ENCODE measurements at regions not wholly inside any gene's neighbourhood (a gene's known extent, or its start where the extent isn't known, plus 50 kb on each side); places are given as distances from the start of the nearest gene placed in this dataset.
A peak's percentile ranks its signal among the peaks of the same experiment; 100 is the strongest.

DNA sequence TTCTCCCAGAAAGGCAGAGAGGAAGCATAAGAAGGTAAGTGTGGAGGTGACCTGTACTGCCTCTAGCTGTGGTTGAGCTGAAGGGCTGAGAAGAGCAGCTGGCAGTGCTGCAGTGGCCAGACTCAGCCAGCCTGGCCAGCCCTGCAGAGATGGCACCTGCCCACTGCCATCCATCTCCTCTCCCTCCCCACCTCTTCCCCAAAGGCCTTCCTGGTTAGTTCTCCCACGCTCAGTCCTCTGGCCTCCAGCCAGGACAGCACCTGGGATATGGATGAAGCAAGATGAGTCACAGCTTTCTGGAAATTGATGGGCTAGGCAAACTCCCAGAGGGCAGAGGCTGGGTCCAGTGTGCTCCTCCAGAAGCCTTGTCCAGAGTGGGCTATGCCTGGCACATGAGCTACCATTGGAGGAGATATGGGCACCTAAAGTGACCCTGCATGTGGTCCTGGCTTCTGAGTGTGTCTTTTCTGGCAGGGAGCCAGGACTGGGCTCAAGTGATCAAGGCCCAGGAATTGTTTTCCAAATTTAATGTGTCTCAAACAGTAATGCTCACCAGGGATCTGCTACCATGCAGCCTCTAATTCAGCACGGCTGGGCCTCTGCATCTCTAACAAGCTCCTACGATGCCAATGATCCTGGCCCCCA, 81.0 kb upstream of the CACUL1 start:
- DNase-seq (ENCODE audit: low read depth) = no peak

DNA sequence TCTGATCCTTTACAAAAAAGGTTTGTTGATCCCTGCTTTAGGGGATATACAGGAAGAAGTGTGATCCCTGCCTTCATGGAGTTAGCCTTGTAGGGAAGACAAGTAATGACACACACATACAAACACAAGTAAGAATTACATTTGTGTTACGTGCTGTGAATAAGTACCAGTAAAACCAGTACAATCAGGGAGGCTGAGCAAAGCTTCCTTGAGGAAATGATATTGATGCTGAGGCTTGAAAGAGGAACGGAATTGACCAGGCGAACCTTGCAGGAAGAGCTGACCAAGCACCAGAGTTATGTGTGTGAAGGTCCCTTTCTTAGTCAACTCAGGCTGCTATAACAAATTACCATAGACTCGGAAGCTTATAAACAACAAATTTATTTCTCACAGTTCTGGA, 83.6 kb upstream of the CACUL1 start:
- no peak for DNase-seq (ENCODE audit: low read depth)

DNA sequence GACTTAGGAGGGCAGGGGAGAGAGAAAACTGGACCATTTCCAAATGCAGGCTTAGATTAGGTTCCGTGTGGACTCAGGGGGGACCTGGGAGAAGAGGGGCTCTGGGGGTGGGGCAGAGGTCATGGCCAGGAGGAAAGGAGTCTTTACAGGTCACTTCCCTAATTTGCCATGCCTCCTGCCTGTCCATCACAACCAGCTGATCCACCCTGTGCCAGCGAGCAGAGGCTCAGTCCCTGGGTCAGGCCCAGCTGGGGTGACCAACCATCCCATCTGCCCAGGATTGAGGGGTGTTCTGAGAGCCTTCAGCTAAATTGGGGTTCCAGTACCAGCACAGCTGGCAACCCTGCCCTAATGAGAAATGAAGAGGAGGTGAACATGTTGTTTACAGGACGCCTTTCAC, 84.6 kb upstream of the CACUL1 start:
- DNase-seq (ENCODE audit: low read depth) = no peak

DNA sequence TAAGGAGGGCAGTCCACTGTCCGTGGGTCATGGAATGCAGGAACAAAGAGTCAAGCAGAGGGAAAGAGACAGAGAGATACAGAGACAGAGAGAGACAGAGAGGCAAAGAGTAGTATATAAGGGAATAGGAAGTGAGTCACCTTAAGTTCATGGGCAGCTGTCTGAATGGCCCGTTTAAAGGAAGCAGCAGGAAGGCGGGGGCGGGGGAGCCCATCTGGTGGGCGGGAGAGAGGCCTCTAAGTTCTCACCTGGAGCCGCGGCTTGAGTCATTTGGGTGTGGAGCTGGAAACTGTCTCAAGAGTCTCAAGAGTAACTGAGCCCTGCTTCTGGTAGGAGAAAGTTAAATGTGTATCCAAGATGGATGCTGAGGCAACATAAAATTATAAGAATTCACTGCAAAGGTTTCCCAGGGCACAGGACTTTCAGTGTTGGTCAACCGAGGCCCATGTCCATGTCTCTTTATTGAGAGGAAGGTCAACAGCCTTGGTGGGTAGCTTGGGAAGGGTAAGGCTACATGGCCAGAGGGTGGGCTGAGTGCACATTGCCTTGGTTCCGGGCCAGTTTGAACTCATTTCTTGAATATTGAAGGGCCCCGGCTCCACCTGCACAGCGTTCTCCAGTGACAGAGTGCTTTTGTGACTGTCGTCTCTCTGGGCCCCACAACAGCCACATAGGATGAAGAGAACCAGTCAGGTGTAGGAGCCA, 85.5 kb upstream of the CACUL1 start:
- no peak for DNase-seq (ENCODE audit: low read depth)

DNA sequence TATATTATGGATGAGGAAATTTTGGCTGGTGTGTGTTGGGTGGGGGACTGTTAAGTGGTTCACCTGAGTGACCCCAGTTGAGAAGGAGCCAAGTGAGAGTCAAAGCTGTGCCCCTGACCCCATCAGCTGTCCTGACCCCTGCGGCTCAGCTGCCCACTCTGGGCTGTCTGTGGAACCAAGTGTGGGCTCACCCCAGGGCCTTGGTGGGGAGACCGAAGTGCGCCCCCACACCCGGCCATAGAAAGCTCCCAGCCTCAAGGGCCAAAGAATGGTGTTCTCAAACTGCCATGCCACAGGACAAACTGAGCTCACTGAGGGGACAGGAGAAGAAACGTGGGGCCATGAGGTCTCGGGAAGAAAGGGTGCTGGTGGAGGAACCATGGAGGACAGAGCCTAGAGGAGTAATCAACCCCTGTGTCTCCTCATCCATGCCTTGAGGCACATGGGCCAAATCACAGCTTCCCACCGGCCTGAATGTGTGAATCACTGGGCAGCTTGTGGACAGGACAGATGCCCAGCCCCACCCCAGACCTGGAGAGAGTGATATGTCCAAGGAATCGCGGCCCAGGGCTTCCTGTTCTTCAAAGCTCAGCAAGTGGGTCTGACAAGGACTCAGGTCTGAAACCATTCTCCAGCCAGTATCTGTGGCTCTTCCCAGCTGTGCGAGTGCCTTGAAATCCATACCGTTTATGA, 86.2 kb upstream of the CACUL1 start:
- DNase-seq (ENCODE audit: low read depth) = no peak

DNA sequence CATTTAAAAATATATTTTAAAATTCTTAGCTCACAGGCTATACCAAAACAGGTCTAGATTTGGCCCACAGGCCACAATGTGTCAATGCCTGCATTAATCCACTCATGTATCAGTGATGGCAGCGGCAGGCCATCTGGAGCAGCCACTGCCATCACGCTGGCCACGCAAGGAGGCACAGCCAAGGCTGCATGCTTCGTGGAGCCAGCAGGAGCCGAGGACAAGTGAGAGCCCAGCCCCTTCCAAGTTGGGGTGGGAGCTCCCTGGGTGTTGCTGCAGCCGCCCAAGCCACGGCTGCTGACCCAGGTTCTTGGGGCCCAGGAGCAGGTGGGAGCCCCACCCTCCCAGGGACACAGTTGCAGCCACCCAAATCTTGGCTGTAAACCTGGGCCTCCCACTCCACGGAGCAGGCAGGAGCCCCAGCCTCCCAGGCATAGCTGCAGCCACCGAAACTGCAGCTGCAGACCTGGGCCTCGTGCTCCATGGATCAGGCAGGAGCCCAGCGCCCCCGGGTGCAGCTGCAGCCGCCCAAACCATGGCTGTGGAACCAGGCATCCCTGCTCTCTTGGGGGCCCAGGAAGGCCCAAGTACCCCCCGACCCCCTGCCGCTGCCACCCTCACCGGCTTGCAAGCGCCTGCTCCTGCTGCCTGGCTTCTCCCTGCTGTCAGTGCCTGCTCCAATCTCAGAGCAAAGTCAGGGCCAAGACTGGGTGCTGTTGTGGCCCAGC, 87.3 kb upstream of the CACUL1 start:
- DNase-seq (ENCODE audit: low read depth) = no peak

DNA sequence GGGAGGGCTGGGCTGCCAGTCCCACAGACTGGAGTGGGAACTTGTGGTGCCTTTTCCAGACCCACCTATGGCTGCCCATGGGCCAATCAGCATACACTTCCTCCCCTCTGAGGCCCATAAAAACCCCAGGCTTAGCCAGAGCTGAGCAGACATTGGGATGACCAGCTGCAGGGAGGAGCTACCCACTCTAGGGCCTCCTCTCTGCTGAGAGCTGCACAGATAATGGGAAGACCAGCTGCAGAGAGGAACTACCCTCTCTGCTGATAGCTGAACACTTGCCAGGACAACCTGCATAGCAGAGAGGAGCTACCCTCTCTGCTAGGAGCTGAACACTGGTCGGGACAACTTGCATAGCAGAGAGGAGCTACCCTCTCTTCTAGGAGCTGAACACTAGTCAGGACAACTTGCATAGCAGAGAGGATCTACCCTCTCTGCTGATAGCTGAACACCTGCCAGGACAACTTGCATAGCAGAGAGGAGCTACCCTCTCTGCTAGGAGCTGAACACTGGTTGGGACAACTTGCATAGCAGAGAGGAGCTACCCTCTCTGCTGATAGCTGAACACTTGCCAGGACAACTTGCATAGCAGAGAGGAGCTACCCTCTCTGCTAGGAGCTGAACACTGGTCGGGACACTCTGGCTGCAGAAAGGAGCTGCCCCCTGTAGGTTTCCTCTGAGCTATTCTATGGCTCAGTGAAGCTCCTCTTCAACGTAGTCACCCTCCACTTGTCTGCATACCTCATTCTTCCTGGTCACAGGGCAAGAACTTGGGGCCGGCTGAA, 88.3 kb upstream of the CACUL1 start:
- no peak for DNase-seq (ENCODE audit: low read depth)

DNA sequence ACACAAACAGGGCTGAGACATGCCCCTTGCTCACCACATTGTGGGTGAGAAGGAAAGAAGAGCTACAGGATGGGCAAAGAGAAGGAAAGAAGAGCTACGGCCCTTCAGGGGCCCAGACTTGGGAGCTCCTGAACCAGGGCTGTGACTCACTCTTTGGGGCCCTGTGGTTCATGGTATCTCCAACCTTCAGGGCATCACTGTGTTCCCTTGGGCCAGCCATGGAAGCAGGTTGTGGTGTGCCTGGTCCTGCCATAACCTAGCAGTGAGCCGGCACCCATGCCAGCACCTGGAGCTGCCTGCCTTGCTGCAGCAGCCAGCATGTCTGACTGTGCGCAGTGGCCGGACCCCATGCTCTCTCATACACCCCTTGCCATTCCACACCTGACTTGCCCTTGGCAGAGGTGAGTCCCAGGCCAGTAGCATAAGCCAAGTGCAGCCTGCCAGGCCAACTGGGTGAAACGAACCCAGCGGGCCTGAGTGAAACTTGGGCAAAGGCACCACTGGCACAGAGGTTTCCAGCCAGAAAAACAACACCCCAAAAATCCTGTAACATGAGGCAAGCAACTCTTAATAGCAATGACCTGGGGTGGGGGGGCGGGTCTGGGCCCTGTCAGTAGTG, 89.0 kb upstream of the CACUL1 start:
- DNase-seq (ENCODE audit: low read depth) = no peak

DNA sequence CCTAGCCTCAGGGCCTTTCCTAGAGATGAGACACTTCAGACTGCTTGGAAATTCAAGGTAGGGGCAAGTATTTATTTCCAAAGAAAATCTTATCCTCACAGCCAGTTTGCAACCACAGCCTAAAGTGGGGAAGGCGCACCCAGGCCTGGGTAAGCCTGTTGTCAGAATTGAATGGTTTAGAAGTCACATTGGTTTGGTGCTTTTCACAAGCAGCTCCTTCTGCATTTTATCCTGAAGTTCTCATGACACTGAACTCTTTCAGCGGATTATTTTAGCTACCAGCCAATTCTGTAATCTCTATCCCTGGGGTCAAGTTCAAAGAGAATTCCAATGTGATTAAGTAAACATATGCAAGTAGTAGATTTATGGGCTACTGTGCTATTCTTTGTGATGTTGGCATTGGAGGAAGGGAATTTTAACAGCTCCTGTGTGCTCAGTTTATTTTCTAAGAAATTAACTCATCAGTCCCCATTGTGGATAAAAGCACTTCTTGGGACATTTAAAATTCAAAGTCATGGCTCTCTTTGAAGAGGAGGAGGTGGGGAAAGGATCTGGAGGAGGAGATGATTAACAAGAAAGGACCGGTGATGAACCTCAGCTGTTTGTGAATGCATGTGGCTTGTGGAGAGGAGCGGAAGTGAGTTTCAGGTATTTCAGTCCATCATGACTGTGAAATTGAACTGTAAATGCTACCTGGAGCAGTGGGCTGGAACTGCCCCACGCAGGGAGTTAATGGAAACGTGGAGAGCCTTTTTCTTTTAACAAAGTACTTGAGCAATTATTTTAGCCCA, 90.2 kb upstream of the CACUL1 start:
- no peak for DNase-seq (ENCODE audit: low read depth)

DNA sequence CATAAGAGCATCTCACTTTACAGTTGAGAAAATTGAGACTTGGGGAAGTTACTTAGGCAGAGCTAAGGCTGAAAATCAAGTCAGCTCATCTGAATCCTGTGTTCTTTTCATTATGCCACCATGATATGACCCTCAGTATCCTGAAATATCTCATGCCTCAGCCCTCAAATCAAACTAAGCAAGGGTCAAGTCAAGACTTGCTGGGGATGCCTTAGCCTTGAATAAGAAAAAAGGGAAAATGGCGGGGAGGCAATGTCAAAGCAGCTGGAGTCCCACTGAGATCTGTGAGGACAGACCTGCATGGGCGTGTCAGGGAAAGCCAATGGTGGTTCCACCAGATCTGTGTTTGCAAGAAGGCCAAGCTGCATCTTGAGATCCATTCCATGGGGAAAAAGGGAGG, 91.0 kb upstream of the CACUL1 start:
- DNase-seq (ENCODE audit: low read depth) = no peak

DNA sequence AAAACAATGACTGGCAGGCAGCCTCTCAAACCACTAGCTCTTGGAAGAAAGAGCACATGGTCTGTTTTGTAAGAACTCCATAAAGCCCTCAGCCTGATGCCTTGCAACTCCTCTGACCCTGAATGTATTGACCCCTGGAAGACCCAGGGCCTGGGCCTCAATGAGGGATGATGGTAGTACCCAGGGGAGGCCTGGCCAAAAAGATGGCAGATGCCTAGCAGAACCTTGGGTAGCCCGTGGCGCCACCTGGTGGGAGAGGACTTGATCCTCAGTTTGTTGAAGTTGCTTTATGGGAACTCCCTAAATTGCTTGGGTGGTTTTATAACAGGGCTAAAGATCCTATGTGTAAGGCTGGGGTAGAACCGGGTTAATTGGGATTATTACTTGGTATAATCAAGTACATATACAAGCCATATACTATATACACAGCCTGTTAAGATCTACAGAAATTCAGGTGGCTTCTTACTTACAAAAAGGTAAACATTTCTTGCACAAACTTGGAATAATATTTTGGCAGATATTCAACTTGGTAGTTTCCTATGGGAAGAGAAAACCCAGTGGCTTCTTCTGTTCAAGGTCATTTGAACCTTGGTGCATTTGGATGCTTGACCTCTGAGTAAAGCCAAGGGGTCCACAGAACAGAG, 95.8 kb upstream of the CACUL1 start:
- peak; percentile 47 for DNase-seq (ENCODE audit: low read depth)

DNA sequence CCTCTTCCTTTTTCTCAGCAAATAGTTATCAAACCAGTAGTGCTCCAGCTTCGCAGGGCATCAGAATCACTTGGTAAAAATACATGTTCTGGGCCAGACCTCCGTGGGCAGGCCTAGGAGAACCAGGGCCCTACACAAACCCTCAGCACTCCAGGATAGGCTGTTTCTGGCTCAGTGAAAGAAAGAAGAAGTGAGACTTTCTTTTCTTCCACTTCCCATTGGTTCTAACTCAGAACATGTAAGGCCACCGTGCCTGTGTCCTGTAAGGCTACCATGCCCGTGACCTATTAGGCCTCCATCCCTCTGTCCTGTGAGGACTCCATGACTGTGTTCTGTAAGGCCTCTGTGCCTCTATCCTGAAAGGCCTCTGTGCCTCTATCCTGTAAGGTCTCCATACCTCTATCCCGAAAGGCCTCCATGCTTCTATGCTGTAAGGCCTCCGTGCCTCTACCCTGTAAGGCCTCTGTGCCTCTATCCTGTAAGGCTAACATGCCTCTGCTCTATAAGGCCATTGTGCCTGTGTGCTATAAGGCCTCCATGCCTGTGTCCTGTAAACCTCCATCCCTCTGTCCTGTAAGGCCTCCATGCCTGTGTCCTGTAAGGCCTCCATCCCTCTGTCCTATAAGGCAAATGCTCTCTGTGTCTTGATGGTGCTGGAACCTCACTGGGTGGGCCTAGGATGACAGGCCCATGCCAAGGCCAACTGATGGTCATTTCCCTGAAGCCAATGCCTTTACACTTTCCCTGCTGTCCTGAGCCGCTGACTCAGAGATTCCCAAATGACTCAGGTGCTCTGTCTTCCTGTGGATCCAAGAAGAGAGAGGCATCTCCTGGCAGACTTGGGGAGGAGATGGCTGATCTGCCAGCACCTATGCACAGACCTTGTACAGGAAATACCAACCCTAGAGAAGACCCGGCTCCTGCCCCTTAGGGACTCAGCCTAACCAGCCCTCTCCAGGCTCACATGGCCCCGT, 96.6 kb upstream of the CACUL1 start:
- DNase-seq (ENCODE audit: low read depth) = no peak

DNA sequence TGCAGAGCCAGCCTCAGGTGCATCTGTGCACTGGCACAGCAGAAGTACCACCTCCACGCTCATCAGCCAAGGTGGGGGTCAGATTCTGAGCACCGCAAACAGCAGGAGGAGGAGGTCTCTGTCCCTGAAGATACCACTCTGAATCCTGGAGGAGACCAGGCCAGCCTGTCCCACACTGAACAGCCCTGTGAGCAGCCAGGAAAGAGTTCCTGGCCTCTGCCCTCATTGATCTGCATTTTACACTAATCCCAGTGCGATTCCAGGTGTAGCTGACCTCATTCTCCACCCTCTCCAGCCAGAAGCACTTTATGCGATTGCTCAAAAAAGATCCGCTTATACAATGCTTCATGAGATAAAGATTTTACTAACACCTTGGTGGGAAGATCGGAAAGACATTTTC, 99.1 kb upstream of the CACUL1 start:
- DNase-seq (ENCODE audit: low read depth) = no peak

DNA sequence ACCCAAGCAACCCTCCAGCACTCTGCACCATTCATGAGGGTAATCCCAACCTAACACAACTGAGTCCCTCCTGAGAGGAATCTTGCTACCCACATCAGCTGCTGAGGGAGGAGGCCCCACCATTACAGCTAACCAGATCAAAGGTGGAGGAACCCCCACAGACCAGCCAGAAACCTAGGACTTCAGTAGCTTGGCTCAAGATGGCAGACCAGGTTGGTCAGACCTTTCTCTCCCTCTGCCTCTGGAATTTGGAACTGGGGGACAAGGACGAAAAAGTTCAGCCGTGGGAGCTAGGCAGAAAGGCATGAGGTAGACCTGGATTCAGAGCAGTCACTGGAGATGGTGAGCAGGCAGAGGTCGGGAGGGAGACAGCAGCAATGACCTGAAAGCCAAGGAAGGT, 101.3 kb upstream of the CACUL1 start:
- no peak for DNase-seq (ENCODE audit: low read depth)

DNA sequence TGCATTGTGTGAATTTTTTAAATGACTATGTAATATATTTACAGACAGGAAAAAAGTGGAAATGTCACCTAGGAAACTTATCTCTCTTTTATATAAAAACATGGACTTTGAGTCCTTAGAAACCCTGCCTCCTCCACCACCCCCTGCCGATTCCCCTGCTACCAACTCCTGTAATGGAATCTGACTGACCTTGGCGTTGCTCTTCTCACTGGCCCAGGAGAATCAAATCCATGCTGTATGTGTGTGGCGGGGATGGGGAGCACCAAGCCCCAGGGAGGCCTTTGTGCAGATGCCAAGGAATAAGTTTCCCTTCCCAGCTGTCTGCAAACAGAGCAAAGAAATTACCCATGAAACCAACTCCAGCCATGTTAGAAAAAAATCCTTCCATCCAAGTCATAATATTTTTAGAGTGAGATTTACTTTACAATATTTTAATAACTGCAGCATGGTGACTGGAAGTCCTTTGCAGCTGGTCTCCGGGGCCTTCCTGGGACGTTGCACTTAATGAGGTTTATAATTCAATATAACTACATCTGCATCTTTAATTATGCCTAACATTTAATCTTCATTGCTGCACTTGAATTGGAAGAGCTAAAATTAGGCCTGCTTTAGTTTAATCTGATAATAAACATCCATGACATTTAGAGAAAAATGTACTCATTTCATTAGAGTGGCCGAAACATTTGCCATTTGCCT, 111.4 kb upstream of the CACUL1 start:
- no peak for DNase-seq (ENCODE audit: low read depth)

DNA sequence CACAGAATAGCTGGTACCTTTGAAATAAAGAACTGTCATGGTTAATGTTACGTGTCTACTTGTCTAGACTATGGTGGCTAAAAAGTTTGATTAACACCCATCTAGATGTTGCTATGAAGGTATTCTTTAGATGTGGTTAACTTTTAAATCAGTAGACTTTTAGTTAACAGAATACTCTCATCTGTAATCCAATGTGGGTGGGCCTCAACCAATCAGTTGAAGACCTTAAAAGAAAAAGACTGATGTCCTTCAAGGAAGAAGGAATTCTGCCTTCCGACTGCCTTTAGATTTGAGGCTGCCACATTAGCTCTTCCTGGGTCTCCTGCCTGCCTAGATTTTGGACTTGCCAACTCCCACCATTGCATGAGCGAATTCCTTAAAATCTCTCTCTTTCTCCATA, 113.0 kb upstream of the CACUL1 start:
- DNase-seq (ENCODE audit: low read depth) = no peak

DNA sequence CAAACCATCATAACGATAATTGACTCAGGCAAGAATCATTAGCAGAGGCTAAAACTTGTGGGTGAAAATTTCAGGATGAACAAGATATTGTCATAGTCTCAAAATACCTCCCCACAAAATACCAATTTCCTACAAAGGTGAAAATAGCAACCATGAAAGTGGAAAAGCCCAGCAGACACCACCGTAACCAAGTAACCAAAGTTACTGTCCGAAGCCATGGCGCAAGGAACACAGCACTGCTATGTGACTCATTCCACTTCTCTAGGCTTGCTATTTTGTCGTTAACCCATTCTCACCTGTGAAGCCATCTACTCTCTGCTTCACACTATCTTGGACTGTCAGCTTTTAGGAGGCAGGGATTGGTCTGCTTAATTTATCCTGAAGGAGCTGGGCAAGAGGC, 113.8 kb upstream of the CACUL1 start:
- no peak for DNase-seq (ENCODE audit: low read depth)

DNA sequence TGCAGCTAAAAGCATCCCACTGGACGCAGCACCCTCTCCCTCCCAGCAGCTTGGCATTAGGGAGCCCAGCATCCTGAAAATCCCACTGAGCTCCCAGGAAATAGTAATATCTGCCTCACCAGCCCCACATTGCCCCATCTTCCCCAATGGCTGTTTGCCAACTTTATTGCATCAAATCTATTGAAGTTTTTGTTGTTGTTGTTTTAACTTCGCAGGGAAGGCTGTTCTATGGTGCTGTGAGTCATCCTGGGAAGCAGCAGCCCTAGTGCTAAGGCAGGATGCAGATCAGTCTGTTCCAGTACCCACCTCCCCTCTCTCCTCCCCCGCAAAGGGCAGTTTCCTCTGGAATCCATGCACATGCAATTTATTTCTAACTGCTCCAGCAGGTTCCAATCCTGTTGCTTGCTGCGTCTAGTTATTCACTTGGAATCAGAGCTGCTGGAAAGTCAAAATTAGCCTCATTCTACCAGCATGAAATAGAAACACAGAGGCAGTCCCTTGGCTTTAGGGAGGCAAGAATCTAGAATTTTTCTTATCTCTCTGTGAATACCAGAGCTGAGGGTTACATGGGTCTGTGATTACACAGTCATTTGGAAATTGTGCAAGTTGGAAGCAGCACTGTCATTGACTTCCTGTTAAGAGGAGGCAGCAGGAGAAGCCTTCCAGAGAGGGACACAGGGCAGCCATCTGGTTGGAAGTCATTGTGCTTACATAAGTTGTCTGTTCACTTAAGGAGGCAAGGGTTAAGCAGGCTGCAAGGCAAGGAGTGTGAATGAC, 115.9 kb upstream of the CACUL1 start:
- no peak for DNase-seq (ENCODE audit: low read depth)

All from stimulated activated CD8-positive, alpha-beta memory T cell treated with anti-CD3 and anti-CD28 coated beads, Interleukin-15, amount 100 ng/mL, for 24 hours (primary cell).